DND-41 (cell line): ENCODE measurements at regions not wholly inside any gene's neighbourhood (a gene's known extent, or its start where the extent isn't known, plus 50 kb on each side); places are given as distances from the start of the nearest gene placed in this dataset.

Experiments used
- CTCF ChIP-seq: IDR thresholded peaks from 2 replicates; pipeline ENCODE4 v1.5.1; 2012; ENCODE audit warnings: borderline replicate concordance, low read length, moderate library complexity, mild to moderate bottlenecking; ENCODE audit not compliant: poor library complexity, severe bottlenecking; ENCODE audit errors: extremely low read depth
- EZH2 ChIP-seq: IDR thresholded peaks from 3 replicates; pipeline ENCODE4 v1.6.1; 2012; ENCODE audit warnings: borderline replicate concordance, low read depth, mild to moderate bottlenecking, moderate library complexity, low read length, inconsistent platforms; ENCODE audit not compliant: severe bottlenecking

DNA sequence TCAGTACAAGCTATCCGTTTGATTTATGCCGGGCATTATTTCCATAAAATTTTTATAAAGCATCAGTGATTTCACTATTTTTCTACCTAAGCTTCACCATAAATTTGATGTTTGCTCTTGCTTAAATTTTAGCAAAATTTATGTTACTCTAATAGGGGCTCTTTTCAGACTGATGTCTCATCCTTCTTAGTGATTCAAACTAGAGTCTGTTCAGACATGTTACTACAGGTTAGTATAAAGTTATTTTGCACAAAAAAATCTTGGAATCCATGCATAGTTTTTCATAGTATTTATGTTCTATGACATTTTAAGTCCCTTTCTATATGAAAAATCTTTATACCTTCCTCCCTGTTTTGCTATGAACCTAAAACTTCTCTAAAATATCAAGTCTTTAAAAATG, 1151.9 kb downstream of the SLITRK5 start:
- no peak for TF ChIP-seq EZH2
- TF ChIP-seq CTCF, result no peak
